ENCODE measurements at regions not wholly inside any gene's neighbourhood (a gene's known extent, or its start where the extent isn't known, plus 50 kb on each side); places are given as distances from the start of the nearest gene placed in this dataset.

DNA sequence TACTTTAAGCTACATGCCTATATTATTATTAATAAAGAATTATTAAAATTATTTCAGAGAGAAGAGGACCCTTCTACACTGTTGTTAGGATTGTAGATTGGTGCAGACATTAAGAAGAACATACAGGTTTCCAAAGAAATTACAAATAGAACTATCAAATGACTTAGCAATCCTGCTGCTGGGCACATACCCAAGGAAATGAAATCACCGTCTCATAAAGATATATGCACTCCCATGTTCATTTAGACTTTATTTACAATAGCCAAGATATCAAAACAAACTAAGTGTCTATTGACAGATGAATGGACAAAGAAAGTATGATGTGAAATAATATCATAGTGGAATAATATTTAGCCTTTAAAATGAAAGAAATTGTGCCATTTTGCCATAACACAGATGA is 687.7 kb upstream of the POU3F2 start:
- H3K27me3 Mint-ChIP-seq (ENCODE audit: unreplicated experiment) = no peaks in the 10 kb centered on the region

DNA sequence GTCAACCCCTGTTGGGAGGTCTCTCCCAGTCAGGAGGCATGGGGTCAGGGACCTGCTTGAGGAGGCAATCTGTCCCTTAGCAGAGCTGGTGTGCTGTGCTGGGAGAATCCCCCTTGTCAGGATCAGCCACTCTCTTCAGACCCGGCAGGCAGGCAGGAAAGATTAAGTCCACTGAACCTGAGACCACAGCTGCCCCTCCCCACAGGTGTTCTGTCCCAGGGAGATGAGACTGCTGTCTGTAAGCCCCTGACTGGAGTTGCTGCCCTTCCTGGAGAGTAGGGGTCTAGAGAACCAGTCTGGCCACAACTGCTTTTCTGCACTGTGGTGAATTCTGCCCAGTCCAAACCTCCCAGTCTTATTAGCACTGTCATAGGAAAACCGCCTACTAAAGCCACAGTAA is 677.8 kb upstream of the POU3F2 start:
- TF ChIP-seq, protein P1, sequence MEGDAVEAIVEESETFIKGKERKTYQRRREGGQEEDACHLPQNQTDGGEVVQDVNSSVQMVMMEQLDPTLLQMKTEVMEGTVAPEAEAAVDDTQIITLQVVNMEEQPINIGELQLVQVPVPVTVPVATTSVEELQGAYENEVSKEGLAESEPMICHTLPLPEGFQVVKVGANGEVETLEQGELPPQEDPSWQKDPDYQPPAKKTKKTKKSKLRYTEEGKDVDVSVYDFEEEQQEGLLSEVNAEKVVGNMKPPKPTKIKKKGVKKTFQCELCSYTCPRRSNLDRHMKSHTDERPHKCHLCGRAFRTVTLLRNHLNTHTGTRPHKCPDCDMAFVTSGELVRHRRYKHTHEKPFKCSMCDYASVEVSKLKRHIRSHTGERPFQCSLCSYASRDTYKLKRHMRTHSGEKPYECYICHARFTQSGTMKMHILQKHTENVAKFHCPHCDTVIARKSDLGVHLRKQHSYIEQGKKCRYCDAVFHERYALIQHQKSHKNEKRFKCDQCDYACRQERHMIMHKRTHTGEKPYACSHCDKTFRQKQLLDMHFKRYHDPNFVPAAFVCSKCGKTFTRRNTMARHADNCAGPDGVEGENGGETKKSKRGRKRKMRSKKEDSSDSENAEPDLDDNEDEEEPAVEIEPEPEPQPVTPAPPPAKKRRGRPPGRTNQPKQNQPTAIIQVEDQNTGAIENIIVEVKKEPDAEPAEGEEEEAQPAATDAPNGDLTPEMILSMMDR (IDR thresholded peaks at IDR 0.05; ENCODE audit: unreplicated experiment) = no peak
- no peaks in the 10 kb centered on the region for H3K36me3 Mint-ChIP-seq (ENCODE audit: insufficient read depth, unreplicated experiment)
- H3K4me1 Mint-ChIP-seq (ENCODE audit: low read depth, unreplicated experiment) = no peaks in the 10 kb centered on the region
- H3K27me3 Mint-ChIP-seq (ENCODE audit: unreplicated experiment) = no peaks in the 10 kb centered on the region
- peaks cover 4% of the 10 kb centered on the region for H3K9me3 Mint-ChIP-seq (ENCODE audit: low read depth, unreplicated experiment)
- no peak overlapping the region for H3K4me3 Mint-ChIP-seq (ENCODE audit: low read depth, unreplicated experiment)
- no peak for DNase-seq
- intact Hi-C loops (cut with micrococcal nuclease; ENCODE audit: unreplicated experiment) = no loop called here
- no TSS peak for BruUV-seq (replicated peaks)
- CTCF ChIA-PET = no interaction called here
- H3K27ac Mint-ChIP-seq (ENCODE audit: unreplicated experiment) = no peak overlapping the region

More for the DNA sequence above, 687.7 kb upstream of the POU3F2 start:
- Mint-ChIP-seq H3K36me3 (ENCODE audit: insufficient read depth, unreplicated experiment) (no peaks in the 10 kb centered on the region), H3K4me1 (ENCODE audit: low read depth, unreplicated experiment) (no peaks in the 10 kb centered on the region), H3K4me3 (ENCODE audit: low read depth, unreplicated experiment) (no peak overlapping the region), H3K9me3 (ENCODE audit: low read depth, unreplicated experiment) (peaks cover 10% of the 10 kb centered on the region), H3K27ac (ENCODE audit: unreplicated experiment) (no peak overlapping the region)
- DNase-seq = no peak
- TF ChIP-seq, protein P1 (IDR thresholded peaks at IDR 0.05; ENCODE audit: unreplicated experiment) = no peak
- CTCF ChIA-PET = no interaction called here
- BruUV-seq (replicated peaks) = no TSS peak
- intact Hi-C loops (cut with micrococcal nuclease; ENCODE audit: unreplicated experiment) = no loop called here

DNA sequence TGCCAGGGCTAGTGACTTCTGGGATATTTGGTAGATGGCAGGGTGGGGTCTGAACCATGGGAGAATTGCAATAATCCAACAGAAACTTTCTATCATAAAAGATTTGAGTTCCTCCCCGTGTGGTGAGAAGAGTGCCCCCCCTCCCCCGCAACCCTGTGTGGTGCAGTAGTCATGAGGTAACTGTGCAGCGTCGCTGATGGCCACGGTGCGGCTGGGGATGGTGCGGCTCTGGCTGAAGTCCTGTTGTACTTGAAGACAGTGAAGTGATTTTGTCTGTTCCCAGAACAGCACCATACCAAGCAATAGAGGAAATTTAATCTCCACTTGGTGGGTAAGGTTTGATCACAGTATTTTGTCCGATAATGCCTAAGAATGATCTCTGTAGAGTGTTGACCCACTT is 654.8 kb upstream of the POU3F2 start:
- H3K9me3 Mint-ChIP-seq (ENCODE audit: low read depth, unreplicated experiment) = peaks cover 12% of the 10 kb centered on the region
- BruUV-seq (replicated peaks) = no TSS peak
- H3K36me3 Mint-ChIP-seq (ENCODE audit: insufficient read depth, unreplicated experiment) = no peaks in the 10 kb centered on the region
- H3K27ac Mint-ChIP-seq (ENCODE audit: unreplicated experiment) = no peak overlapping the region
- CTCF ChIA-PET = no interaction called here
- H3K4me1 Mint-ChIP-seq (ENCODE audit: low read depth, unreplicated experiment) = no peaks in the 10 kb centered on the region
- TF ChIP-seq, protein P1 (IDR thresholded peaks at IDR 0.05; ENCODE audit: unreplicated experiment) = no peak
- H3K27me3 Mint-ChIP-seq (ENCODE audit: unreplicated experiment) = no peaks in the 10 kb centered on the region
- intact Hi-C loops (cut with micrococcal nuclease; ENCODE audit: unreplicated experiment) = no loop called here
- no peak overlapping the region for H3K4me3 Mint-ChIP-seq (ENCODE audit: low read depth, unreplicated experiment)
- no peak for DNase-seq

DNA sequence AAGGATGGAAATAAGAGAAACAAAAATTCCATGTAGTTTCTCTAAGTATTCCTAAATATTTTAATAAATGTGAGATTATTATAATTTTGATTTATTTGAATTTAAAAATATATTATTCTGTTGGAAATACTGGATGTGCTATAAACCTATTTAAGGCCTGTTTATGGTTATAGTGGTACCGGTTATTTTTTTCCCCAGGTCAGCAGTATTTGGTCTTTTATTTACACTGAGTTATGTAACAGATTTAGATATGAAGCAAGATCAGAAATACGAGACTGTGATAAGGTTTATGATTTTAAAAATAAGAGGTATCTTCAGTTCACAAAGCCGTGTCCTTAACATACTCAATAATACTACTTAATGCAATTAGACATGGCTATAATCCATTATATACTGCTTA is 634.3 kb upstream of the POU3F2 start:
- CTCF ChIA-PET = no interaction called here
- no TSS peak for BruUV-seq (replicated peaks)
- Mint-ChIP-seq H3K27me3 (ENCODE audit: unreplicated experiment) (no peaks in the 10 kb centered on the region), H3K9me3 (ENCODE audit: low read depth, unreplicated experiment) (peaks cover 8% of the 10 kb centered on the region), H3K27ac (ENCODE audit: unreplicated experiment) (no peak overlapping the region), H3K4me3 (ENCODE audit: low read depth, unreplicated experiment) (no peak overlapping the region), H3K4me1 (ENCODE audit: low read depth, unreplicated experiment) (no peaks in the 10 kb centered on the region), H3K36me3 (ENCODE audit: insufficient read depth, unreplicated experiment) (no peaks in the 10 kb centered on the region)
- intact Hi-C loops (cut with micrococcal nuclease; ENCODE audit: unreplicated experiment) = no loop called here
- DNase-seq = no peak
- TF ChIP-seq, protein P1 (IDR thresholded peaks at IDR 0.05; ENCODE audit: unreplicated experiment) = no peak

All from Calu3 (cell line).